GM23338 (cell line): ENCODE measurements at regions not wholly inside any gene's neighbourhood (a gene's known extent, or its start where the extent isn't known, plus 50 kb on each side); places are given as distances from the start of the nearest gene placed in this dataset.

Experiments used
- ATAC-seq: fragments of 200-7000 bp; cut with Tn5 transposase; 3 replicates; pipeline ENCODE4 v1.9.1; 2020
- DNase-seq: peaks from one replicate; pipeline ENCODE4 v3.0.0-alpha.2; 2015; ENCODE audit warnings: low spot score
- H2AFZ ChIP-seq: fragments of 200-600 bp; sonication (generic); 2 replicates; pipeline ENCODE4 v1.8.0; 2016; ENCODE audit warnings: antibody characterized with exemption, mild to moderate bottlenecking, moderate library complexity
- H3F3A ChIP-seq: fragments of 200-600 bp; sonication (generic); replicated peaks from 2 replicates; pipeline ENCODE4 v1.8.0; 2017; ENCODE audit warnings: antibody characterized with exemption, mixed run types, low read depth
- H3K27ac ChIP-seq: fragments of 200-600 bp; sonication (generic); 2 replicates; pipeline ENCODE4 v1.6.1; 2016; ENCODE audit warnings: low read depth
- H3K27me3 ChIP-seq: fragments of 200-600 bp; sonication (generic); 2 replicates; pipeline ENCODE4 v1.8.0; 2016; ENCODE audit warnings: mild to moderate bottlenecking, mixed run types, moderate library complexity; ENCODE audit not compliant: insufficient read depth
- H3K36me3 ChIP-seq: fragments of 200-600 bp; sonication (generic); 2 replicates; pipeline ENCODE4 v1.8.0; 2016; ENCODE audit warnings: mild to moderate bottlenecking; ENCODE audit not compliant: insufficient read depth
- H3K4me1 ChIP-seq: fragments of 200-600 bp; sonication (generic); 2 replicates; pipeline ENCODE4 v1.8.0; 2016; ENCODE audit warnings: mild to moderate bottlenecking, moderate library complexity; ENCODE audit not compliant: insufficient read depth
- H3K4me2 ChIP-seq: fragments of 200-600 bp; sonication (generic); 2 replicates; pipeline ENCODE4 v1.7.1; 2017; ENCODE audit warnings: mixed run types
- H3K4me3 ChIP-seq: fragments of 200-600 bp; sonication (generic); 2 replicates; pipeline ENCODE4 v1.6.1; 2016; ENCODE audit warnings: mixed run types
- H3K79me2 ChIP-seq: fragments of 200-600 bp; sonication (generic); replicated peaks from 2 replicates; pipeline ENCODE4 v1.8.0; 2017; ENCODE audit warnings: mild to moderate bottlenecking; ENCODE audit not compliant: insufficient read depth
- H3K9me2 ChIP-seq: fragments of 200-600 bp; sonication (generic); 2 replicates; pipeline ENCODE4 v1.8.0; 2017; ENCODE audit not compliant: insufficient read depth
- H4K20me1 ChIP-seq: fragments of 200-600 bp; sonication (generic); replicated peaks from 2 replicates; pipeline ENCODE4 v1.8.0; 2017; ENCODE audit warnings: mild to moderate bottlenecking; ENCODE audit not compliant: insufficient read depth
- H3K27ac Mint-ChIP-seq: 2 replicates; pipeline ENCODE4 v1.8.0; 2020; ENCODE audit warnings: inconsistent platforms, mild to moderate bottlenecking, moderate library complexity, mixed read lengths
- H3K27me3 Mint-ChIP-seq: 3 replicates; pipeline ENCODE4 v1.8.0; 2022; ENCODE audit warnings: low read depth, mild to moderate bottlenecking, moderate library complexity, mixed read lengths, inconsistent platforms; ENCODE audit not compliant: insufficient read depth, poor library complexity
- H3K36me3 Mint-ChIP-seq: 3 replicates; pipeline ENCODE4 v1.8.0; 2021; ENCODE audit warnings: low read depth, mild to moderate bottlenecking, inconsistent platforms, moderate library complexity, mixed read lengths
- H3K4me1 Mint-ChIP-seq: 3 replicates; pipeline ENCODE4 v1.8.0; 2020; ENCODE audit warnings: mild to moderate bottlenecking, inconsistent platforms, mixed read lengths
- H3K4me3 Mint-ChIP-seq: 3 replicates; pipeline ENCODE4 v1.8.0; 2021; ENCODE audit warnings: moderate library complexity, mild to moderate bottlenecking, inconsistent platforms, mixed read lengths
- H3K9me3 Mint-ChIP-seq: 3 replicates; pipeline ENCODE4 v1.8.0; 2020; ENCODE audit warnings: moderate library complexity, mild to moderate bottlenecking, inconsistent platforms, mixed read lengths
- CREB1 ChIP-seq: fragments of 250-450 bp; sonication (Bioruptor Pico); IDR thresholded peaks from 2 replicates; pipeline ENCODE4 v1.5.0; 2020; ENCODE audit warnings: low read depth, mild to moderate bottlenecking, moderate library complexity
- ETS1 ChIP-seq: IDR thresholded peaks from 2 replicates; pipeline ENCODE4 v1.6.1; 2016; ENCODE audit warnings: antibody characterized with exemption
- EZH2 ChIP-seq: fragments of 200-600 bp; sonication (generic); IDR thresholded peaks from one replicate; pipeline ENCODE4 v1.8.0; 2017; ENCODE audit warnings: antibody characterized with exemption, mild to moderate bottlenecking, low read depth; ENCODE audit not compliant: unreplicated experiment
- EZH2phosphoT487 ChIP-seq: fragments of 200-600 bp; sonication (generic); IDR thresholded peaks from one replicate; pipeline ENCODE4 v1.8.1; 2018; ENCODE audit warnings: antibody characterized with exemption; ENCODE audit not compliant: unreplicated experiment
- JUNB ChIP-seq: IDR thresholded peaks from one replicate; pipeline ENCODE4 v1.6.1; 2016; ENCODE audit warnings: antibody characterized with exemption; ENCODE audit not compliant: unreplicated experiment
- NANOG ChIP-seq: IDR thresholded peaks from 2 replicates; pipeline ENCODE4 v1.6.1; 2016; ENCODE audit warnings: antibody characterized with exemption, borderline replicate concordance
- POLR2AphosphoS5 ChIP-seq: IDR thresholded peaks from 2 replicates; pipeline ENCODE4 v1.6.1; 2016; ENCODE audit warnings: antibody characterized with exemption, low read depth
- STAT1 ChIP-seq: IDR thresholded peaks from one replicate; pipeline ENCODE4 v1.6.1; 2016; ENCODE audit warnings: antibody characterized with exemption; ENCODE audit not compliant: unreplicated experiment
- ZNF114 ChIP-seq: fragments of 250-450 bp; sonication (Bioruptor Pico); IDR thresholded peaks from 2 replicates; pipeline ENCODE4 v1.5.0; 2020; ENCODE audit warnings: mild to moderate bottlenecking, moderate library complexity
- ZNF331 ChIP-seq: fragments of 250-450 bp; sonication (Bioruptor Pico); IDR thresholded peaks from 2 replicates; pipeline ENCODE4 v1.5.0; 2020; ENCODE audit warnings: low read depth, mild to moderate bottlenecking, moderate library complexity
- TF ChIP-seq, protein P1 (sequence below): fragments of 250-450 bp; sonication (Bioruptor Pico); IDR thresholded peaks from 2 replicates; pipeline ENCODE4 v1.5.0; 2020; ENCODE audit warnings: mild to moderate bottlenecking, moderate library complexity
- TF ChIP-seq, protein P2 (sequence below), 2 experiments: fragments of 200-600 bp in 1 of 2; sonication (generic) in 1 of 2; conservative IDR thresholded peaks; 2 replicates each; pipeline versions ENCODE4 v1.5.1 to v1.6.1; 2016 to 2017; ENCODE audit warnings: antibody characterized with exemption in 2 of 2, low read depth in 2 of 2, mild to moderate bottlenecking in 2 of 2, moderate library complexity in 1 of 2
- TF ChIP-seq, protein P3 (sequence below): IDR thresholded peaks from one replicate; pipeline ENCODE4 v1.6.1; 2018; ENCODE audit warnings: antibody characterized with exemption; ENCODE audit not compliant: unreplicated experiment

GRCh38 chr16:86992587-86992986, 324.6 kb downstream of the C16orf95 start:
- Mint-ChIP-seq H3K27me3 (peaks cover 6% of the 10 kb centered on the region), H3K36me3 (no peaks in the 10 kb centered on the region), H3K27ac (no peak overlapping the region), H3K4me1 (no peaks in the 10 kb centered on the region), H3K9me3 (peaks cover 3% of the 10 kb centered on the region; the same call in 2 of the 3 replicates), H3K4me3 (no peak overlapping the region)
- Histone ChIP-seq H3K27ac (no peak overlapping the region), H3K4me1 (no peaks in the 10 kb centered on the region), H3F3A (no peaks in the 10 kb centered on the region), H2AFZ (no peak overlapping the region), H3K4me2 (no peak overlapping the region), H3K79me2 (no peaks in the 10 kb centered on the region), H3K27me3 (no peaks in the 10 kb centered on the region), H3K4me3 (no peak overlapping the region), H3K9me2 (no peaks in the 10 kb centered on the region), H4K20me1 (no peaks in the 10 kb centered on the region), H3K36me3 (no peaks in the 10 kb centered on the region)
- DNase-seq: no peak
- ATAC-seq: no peak
- TF ChIP-seq CREB1 (CRISPR knock-in tag) (no peak), EZH2 (no peak), ETS1 (no peak), STAT1 (no peak), EZH2phosphoT487 (no peak), NANOG (no peak), POLR2AphosphoS5 (no peak), JUNB (no peak), ZNF114 (CRISPR knock-in tag) (no peak), ZNF331 (CRISPR knock-in tag) (no peak)
- TF ChIP-seq, protein P1, sequence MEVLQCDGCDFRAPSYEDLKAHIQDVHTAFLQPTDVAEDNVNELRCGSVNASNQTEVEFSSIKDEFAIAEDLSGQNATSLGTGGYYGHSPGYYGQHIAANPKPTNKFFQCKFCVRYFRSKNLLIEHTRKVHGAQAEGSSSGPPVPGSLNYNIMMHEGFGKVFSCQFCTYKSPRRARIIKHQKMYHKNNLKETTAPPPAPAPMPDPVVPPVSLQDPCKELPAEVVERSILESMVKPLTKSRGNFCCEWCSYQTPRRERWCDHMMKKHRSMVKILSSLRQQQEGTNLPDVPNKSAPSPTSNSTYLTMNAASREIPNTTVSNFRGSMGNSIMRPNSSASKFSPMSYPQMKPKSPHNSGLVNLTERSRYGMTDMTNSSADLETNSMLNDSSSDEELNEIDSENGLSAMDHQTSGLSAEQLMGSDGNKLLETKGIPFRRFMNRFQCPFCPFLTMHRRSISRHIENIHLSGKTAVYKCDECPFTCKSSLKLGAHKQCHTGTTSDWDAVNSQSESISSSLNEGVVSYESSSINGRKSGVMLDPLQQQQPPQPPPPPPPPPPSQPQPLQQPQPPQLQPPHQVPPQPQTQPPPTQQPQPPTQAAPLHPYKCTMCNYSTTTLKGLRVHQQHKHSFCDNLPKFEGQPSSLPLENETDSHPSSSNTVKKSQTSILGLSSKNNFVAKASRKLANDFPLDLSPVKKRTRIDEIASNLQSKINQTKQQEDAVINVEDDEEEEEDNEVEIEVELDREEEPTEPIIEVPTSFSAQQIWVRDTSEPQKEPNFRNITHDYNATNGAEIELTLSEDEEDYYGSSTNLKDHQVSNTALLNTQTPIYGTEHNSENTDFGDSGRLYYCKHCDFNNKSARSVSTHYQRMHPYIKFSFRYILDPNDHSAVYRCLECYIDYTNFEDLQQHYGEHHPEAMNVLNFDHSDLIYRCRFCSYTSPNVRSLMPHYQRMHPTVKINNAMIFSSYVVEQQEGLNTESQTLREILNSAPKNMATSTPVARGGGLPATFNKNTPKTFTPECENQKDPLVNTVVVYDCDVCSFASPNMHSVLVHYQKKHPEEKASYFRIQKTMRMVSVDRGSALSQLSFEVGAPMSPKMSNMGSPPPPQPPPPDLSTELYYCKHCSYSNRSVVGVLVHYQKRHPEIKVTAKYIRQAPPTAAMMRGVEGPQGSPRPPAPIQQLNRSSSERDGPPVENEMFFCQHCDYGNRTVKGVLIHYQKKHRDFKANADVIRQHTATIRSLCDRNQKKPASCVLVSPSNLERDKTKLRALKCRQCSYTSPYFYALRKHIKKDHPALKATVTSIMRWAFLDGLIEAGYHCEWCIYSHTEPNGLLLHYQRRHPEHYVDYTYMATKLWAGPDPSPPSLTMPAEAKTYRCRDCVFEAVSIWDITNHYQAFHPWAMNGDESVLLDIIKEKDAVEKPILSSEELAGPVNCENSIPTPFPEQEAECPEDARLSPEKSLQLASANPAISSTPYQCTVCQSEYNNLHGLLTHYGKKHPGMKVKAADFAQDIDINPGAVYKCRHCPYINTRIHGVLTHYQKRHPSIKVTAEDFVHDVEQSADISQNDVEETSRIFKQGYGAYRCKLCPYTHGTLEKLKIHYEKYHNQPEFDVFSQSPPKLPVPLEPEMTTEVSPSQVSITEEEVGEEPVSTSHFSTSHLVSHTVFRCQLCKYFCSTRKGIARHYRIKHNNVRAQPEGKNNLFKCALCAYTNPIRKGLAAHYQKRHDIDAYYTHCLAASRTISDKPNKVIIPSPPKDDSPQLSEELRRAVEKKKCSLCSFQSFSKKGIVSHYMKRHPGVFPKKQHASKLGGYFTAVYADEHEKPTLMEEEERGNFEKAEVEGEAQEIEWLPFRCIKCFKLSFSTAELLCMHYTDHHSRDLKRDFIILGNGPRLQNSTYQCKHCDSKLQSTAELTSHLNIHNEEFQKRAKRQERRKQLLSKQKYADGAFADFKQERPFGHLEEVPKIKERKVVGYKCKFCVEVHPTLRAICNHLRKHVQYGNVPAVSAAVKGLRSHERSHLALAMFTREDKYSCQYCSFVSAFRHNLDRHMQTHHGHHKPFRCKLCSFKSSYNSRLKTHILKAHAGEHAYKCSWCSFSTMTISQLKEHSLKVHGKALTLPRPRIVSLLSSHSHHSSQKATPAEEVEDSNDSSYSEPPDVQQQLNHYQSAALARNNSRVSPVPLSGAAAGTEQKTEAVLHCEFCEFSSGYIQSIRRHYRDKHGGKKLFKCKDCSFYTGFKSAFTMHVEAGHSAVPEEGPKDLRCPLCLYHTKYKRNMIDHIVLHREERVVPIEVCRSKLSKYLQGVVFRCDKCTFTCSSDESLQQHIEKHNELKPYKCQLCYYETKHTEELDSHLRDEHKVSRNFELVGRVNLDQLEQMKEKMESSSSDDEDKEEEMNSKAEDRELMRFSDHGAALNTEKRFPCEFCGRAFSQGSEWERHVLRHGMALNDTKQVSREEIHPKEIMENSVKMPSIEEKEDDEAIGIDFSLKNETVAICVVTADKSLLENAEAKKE: no peak
- TF ChIP-seq, protein P2, sequence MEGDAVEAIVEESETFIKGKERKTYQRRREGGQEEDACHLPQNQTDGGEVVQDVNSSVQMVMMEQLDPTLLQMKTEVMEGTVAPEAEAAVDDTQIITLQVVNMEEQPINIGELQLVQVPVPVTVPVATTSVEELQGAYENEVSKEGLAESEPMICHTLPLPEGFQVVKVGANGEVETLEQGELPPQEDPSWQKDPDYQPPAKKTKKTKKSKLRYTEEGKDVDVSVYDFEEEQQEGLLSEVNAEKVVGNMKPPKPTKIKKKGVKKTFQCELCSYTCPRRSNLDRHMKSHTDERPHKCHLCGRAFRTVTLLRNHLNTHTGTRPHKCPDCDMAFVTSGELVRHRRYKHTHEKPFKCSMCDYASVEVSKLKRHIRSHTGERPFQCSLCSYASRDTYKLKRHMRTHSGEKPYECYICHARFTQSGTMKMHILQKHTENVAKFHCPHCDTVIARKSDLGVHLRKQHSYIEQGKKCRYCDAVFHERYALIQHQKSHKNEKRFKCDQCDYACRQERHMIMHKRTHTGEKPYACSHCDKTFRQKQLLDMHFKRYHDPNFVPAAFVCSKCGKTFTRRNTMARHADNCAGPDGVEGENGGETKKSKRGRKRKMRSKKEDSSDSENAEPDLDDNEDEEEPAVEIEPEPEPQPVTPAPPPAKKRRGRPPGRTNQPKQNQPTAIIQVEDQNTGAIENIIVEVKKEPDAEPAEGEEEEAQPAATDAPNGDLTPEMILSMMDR (conservative IDR thresholded peaks at IDR 0.05; ENCODE audit: low read depth in 2 of 2): no peak
- TF ChIP-seq, protein P3, sequence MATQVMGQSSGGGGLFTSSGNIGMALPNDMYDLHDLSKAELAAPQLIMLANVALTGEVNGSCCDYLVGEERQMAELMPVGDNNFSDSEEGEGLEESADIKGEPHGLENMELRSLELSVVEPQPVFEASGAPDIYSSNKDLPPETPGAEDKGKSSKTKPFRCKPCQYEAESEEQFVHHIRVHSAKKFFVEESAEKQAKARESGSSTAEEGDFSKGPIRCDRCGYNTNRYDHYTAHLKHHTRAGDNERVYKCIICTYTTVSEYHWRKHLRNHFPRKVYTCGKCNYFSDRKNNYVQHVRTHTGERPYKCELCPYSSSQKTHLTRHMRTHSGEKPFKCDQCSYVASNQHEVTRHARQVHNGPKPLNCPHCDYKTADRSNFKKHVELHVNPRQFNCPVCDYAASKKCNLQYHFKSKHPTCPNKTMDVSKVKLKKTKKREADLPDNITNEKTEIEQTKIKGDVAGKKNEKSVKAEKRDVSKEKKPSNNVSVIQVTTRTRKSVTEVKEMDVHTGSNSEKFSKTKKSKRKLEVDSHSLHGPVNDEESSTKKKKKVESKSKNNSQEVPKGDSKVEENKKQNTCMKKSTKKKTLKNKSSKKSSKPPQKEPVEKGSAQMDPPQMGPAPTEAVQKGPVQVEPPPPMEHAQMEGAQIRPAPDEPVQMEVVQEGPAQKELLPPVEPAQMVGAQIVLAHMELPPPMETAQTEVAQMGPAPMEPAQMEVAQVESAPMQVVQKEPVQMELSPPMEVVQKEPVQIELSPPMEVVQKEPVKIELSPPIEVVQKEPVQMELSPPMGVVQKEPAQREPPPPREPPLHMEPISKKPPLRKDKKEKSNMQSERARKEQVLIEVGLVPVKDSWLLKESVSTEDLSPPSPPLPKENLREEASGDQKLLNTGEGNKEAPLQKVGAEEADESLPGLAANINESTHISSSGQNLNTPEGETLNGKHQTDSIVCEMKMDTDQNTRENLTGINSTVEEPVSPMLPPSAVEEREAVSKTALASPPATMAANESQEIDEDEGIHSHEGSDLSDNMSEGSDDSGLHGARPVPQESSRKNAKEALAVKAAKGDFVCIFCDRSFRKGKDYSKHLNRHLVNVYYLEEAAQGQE: no peak
